Muscle layer of colon (tissue), 2 donors: ENCODE measurements at regions not wholly inside any gene's neighbourhood (a gene's known extent, or its start where the extent isn't known, plus 50 kb on each side); places are given as distances from the start of the nearest gene placed in this dataset.

Source experiments
- H3K27ac ChIP-seq: one replicate; pipeline ENCODE4 v1.7.0; 2013; ENCODE audit warnings: low read depth, mild to moderate bottlenecking, low read length, moderate library complexity
- H3K27me3 ChIP-seq, 2 donors: one replicate each; pipeline ENCODE4 v1.7.0; 2013; ENCODE audit warnings: low read length in 2 of 2, mild to moderate bottlenecking in 2 of 2; ENCODE audit not compliant: insufficient read depth in 2 of 2, control insufficient read depth in 1 of 2
- H3K36me3 ChIP-seq: one replicate; pipeline ENCODE4 v1.7.0; 2013; ENCODE audit warnings: mild to moderate bottlenecking, low read length; ENCODE audit not compliant: insufficient read depth
- H3K4me1 ChIP-seq: one replicate; pipeline ENCODE4 v1.7.0; 2013; ENCODE audit warnings: mild to moderate bottlenecking, low read length; ENCODE audit not compliant: insufficient read depth
- H3K4me3 ChIP-seq, 2 donors: one replicate each; pipeline ENCODE4 v1.7.0; 2013; ENCODE audit warnings: low read length in 2 of 2, low read depth in 1 of 2, mild to moderate bottlenecking in 1 of 2, moderate library complexity in 1 of 2
- H3K9ac ChIP-seq: one replicate; pipeline ENCODE4 v1.7.0; 2013; ENCODE audit warnings: low read length
- H3K9me3 ChIP-seq: one replicate; pipeline ENCODE4 v1.7.0; 2013; ENCODE audit warnings: mild to moderate bottlenecking, low read length
- donor health status: abdominal sarcoma.
- donor health status: Adenocarcinoma of cecum.

- H3K4me1 ChIP-seq = peaks cover 12% of the 10 kb centered on the region
- no peak overlapping the region for H3K4me3 ChIP-seq
- no peak overlapping the region for H3K9ac ChIP-seq
- no peaks in the 10 kb centered on the region for H3K9me3 ChIP-seq
- H3K27me3 ChIP-seq = no peaks in the 10 kb centered on the region
- no peak overlapping the region for H3K27ac ChIP-seq
- no peaks in the 10 kb centered on the region for H3K36me3 ChIP-seq
Observed at GRCh38 chr2:221716426-221717303, 144.6 kb upstream of the EPHA4 start.

- Histone ChIP-seq H3K27me3 (no peaks in the 10 kb centered on the region), H3K27ac (no peak overlapping the region), H3K9me3 (no peaks in the 10 kb centered on the region), H3K9ac (no peak overlapping the region), H3K36me3 (no peaks in the 10 kb centered on the region), H3K4me3 (no peak overlapping the region), H3K4me1 (peaks cover 22% of the 10 kb centered on the region)
Observed at GRCh38 chr2:221715523-221716247, 143.6 kb upstream of the EPHA4 start.

GRCh38 chr2:221710744-221711143 is 138.6 kb upstream of the EPHA4 start:
- Histone ChIP-seq H3K4me1 (peaks cover 31% of the 10 kb centered on the region), H3K9me3 (no peaks in the 10 kb centered on the region), H3K36me3 (no peaks in the 10 kb centered on the region), H3K4me3 (no peak overlapping the region), H3K27ac (no peak overlapping the region), H3K27me3 (no peaks in the 10 kb centered on the region), H3K9ac (no peak overlapping the region)

GRCh38 chr2:221708902-221709301 is 136.8 kb upstream of the EPHA4 start:
- H3K4me1 ChIP-seq = peaks cover 30% of the 10 kb centered on the region
- H3K4me3 ChIP-seq = no peak overlapping the region
- no peak overlapping the region for H3K9ac ChIP-seq
- no peaks in the 10 kb centered on the region for H3K36me3 ChIP-seq
- H3K27ac ChIP-seq = no peak overlapping the region
- no peaks in the 10 kb centered on the region for H3K9me3 ChIP-seq
- peaks cover 0 to 4% of the 10 kb centered on the region in 2 donors for H3K27me3 ChIP-seq

GRCh38 chr2:221705185-221705877 is 133.2 kb upstream of the EPHA4 start:
- H3K27me3 ChIP-seq = peaks cover 0 to 4% of the 10 kb centered on the region in 2 donors
- H3K4me3 ChIP-seq = no peak overlapping the region
- H3K9ac ChIP-seq = no peak overlapping the region
- H3K27ac ChIP-seq = no peak overlapping the region
- H3K4me1 ChIP-seq = peaks cover 13% of the 10 kb centered on the region
- no peaks in the 10 kb centered on the region for H3K9me3 ChIP-seq
- no peaks in the 10 kb centered on the region for H3K36me3 ChIP-seq

DNA sequence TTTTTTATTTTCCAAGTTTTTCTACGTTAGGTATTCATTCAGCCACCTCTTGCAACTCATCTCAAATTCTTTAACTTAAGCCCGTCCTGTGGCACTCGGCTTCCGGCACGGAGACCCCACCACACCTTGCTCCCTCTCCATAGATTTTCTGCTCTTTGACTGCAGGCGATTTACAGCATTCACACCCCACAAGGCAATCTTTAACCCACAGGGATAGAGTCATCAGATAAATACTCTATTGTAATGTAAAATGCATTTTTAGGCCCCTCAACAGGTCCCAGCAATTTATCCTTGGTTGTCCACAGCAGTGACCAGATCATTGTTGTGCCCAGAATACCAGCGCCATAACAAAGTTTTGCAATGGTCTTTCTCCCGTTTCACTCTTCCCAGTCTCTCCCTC is 132.3 kb upstream of the EPHA4 start:
- Histone ChIP-seq H3K4me3 (no peak overlapping the region), H3K9ac (no peak overlapping the region), H3K36me3 (no peaks in the 10 kb centered on the region), H3K4me1 (peaks cover 4% of the 10 kb centered on the region), H3K27me3 (peaks cover 0 to 4% of the 10 kb centered on the region in 2 donors), H3K9me3 (no peaks in the 10 kb centered on the region), H3K27ac (no peak overlapping the region)

- Histone ChIP-seq H3K27ac (no peak overlapping the region), H3K9me3 (no peaks in the 10 kb centered on the region), H3K4me3 (no peak overlapping the region), H3K27me3 (no peaks in the 10 kb centered on the region), H3K36me3 (no peaks in the 10 kb centered on the region), H3K9ac (no peak overlapping the region), H3K4me1 (no peaks in the 10 kb centered on the region)
Observed at GRCh38 chr2:221693365-221693764, 121.3 kb upstream of the EPHA4 start.

DNA sequence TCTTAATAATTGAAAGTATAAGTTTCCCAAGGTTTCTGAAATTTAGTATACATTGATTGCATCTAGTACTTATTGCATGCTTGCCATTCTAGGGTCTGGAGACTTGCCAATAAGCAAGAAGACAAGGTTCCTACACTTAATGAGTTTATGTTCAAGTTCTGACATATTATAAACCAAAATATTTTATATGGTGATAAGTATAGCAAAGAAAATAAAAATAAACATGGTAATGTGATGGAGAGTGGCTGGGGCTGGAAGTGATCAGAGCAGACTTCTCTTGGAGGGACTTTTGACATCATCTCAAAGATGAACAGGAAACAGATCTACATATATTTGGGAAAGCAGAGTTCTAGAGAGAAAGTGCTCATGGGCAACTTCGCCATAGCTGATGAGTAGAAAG is 119.5 kb upstream of the EPHA4 start:
- Histone ChIP-seq H3K9me3 (no peaks in the 10 kb centered on the region), H3K27ac (no peak overlapping the region), H3K4me1 (no peaks in the 10 kb centered on the region), H3K27me3 (no peaks in the 10 kb centered on the region), H3K4me3 (no peak overlapping the region), H3K9ac (no peak overlapping the region), H3K36me3 (no peaks in the 10 kb centered on the region)

DNA sequence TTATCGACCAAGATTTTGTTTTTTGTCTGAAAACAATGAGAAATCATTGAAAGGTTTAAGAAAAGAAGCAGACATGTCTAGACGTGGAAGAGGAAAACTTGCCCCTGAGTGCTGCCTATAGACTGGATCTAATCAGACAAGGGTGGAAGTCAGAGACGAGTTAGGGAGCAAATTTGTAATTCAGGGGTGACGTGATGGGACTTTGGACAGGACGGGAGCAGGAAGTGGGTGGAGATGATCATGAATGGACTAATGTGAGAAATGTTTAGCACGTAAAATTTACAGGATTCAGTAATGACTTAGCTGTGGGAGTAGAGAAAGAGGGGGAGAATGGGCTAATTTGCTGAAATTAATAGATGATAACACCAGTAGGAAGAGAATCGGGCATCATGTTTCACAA is 117.0 kb upstream of the EPHA4 start:
- Histone ChIP-seq H3K36me3 (no peaks in the 10 kb centered on the region), H3K4me1 (no peaks in the 10 kb centered on the region), H3K9me3 (no peaks in the 10 kb centered on the region), H3K9ac (no peak overlapping the region), H3K27me3 (no peaks in the 10 kb centered on the region), H3K4me3 (no peak overlapping the region), H3K27ac (no peak overlapping the region)

GRCh38 chr2:221680548-221680947 is 108.4 kb upstream of the EPHA4 start:
- Histone ChIP-seq H3K27ac (no peak overlapping the region), H3K9ac (no peak overlapping the region), H3K9me3 (no peaks in the 10 kb centered on the region), H3K4me1 (no peaks in the 10 kb centered on the region), H3K4me3 (no peak overlapping the region), H3K27me3 (no peaks in the 10 kb centered on the region), H3K36me3 (no peaks in the 10 kb centered on the region)

- Histone ChIP-seq H3K27me3 (no peaks in the 10 kb centered on the region), H3K36me3 (no peaks in the 10 kb centered on the region), H3K9me3 (no peaks in the 10 kb centered on the region), H3K4me3 (no peak overlapping the region), H3K9ac (no peak overlapping the region), H3K4me1 (no peaks in the 10 kb centered on the region), H3K27ac (no peak overlapping the region)
Observed at GRCh38 chr2:221677688-221678087, 105.6 kb upstream of the EPHA4 start.
